HCT116 (cell line): ENCODE measurements at regions not wholly inside any gene's neighbourhood (a gene's known extent, or its start where the extent isn't known, plus 50 kb on each side); places are given as distances from the start of the nearest gene placed in this dataset.

Experiments used
- ATAC-seq: fragments of 200-7000 bp; cut with Tn5 transposase; 2 replicates; pipeline ENCODE4 v1.9.1; 2020; ENCODE audit warnings: mild to moderate bottlenecking, moderate library complexity
- BruUV-seq: library from RNA; stranded (reverse); fragments of 400-500 nt; replicated peaks from 2 replicates; lab custom pipeline; 2021; lab: Mats Ljungman, UMichigan
- CTCF ChIA-PET: fragments of 300-600 bp; sonication (Branson Sonifier 250); formaldehyde crosslinking; loops from one replicate; lab custom pipeline; 2021; ENCODE audit warnings: antibody characterized with exemption; lab: Charles Lee
- POLR2A ChIA-PET: fragments of 300-600, 350-600 bp; sonication (Branson Sonifier 250); formaldehyde crosslinking; loops from one replicate; lab custom pipeline; 2021; ENCODE audit warnings: antibody characterized with exemption; lab: Charles Lee
- RAD21 ChIA-PET, 2 experiments: fragments of 300-600 bp; sonication (Branson Sonifier 250); formaldehyde crosslinking; loops; one replicate each; lab custom pipeline; 2023; ENCODE audit warnings: low total read pairs in 2 of 2; ENCODE audit not compliant: uncharacterized antibody in 2 of 2, unreplicated experiment in 2 of 2, low non-redundant PET in 1 of 2; lab: Charles Lee
- DNase-seq: peaks from one replicate; pipeline ENCODE4 v3.0.0-alpha.2; 2010; ENCODE audit warnings: low read depth, low spot score
- H2AFZ ChIP-seq: fragments of 200-600 bp; shearing (Covaris generic), sonication (generic); 2 replicates; pipeline ENCODE4 v1.6.1; 2017; ENCODE audit warnings: low read depth, mixed run types, mixed read lengths, antibody characterized with exemption, low read length; ENCODE audit not compliant: poor library complexity, severe bottlenecking
- H3K27ac ChIP-seq: 2 replicates; pipeline ENCODE4 v1.5.1; 2012; ENCODE audit warnings: low read depth, low read length
- H3K27me3 ChIP-seq: fragments of 200-600 bp; sonication (generic); 2 replicates; pipeline ENCODE4 v1.6.1; 2016; ENCODE audit warnings: mixed run types, low read length, mixed read lengths; ENCODE audit not compliant: insufficient read depth
- H3K36me3 ChIP-seq, 2 experiments: fragments of 200-500 bp in 1 of 2; fragments of 200-600 bp in 1 of 2; sonication (Bioruptor generic) in 1 of 2; sonication (generic) in 1 of 2; 2 replicates each; pipeline versions ENCODE4 v1.5.1 to v1.6.1; 2014 to 2016; ENCODE audit warnings: low read length in 2 of 2, inconsistent platforms in 1 of 2, mixed read lengths in 1 of 2, mixed run types in 1 of 2; ENCODE audit not compliant: insufficient read depth in 2 of 2, control insufficient read depth in 1 of 2
- H3K4me1 ChIP-seq, 2 experiments: fragments of 200-600 bp in 1 of 2; sonication (generic) in 1 of 2; 2 replicates each; pipeline versions ENCODE4 v1.5.1 to v1.6.1; 2012 to 2017; ENCODE audit warnings: low read length in 2 of 2, inconsistent platforms in 1 of 2, mild to moderate bottlenecking in 1 of 2, mixed read lengths in 1 of 2, mixed run types in 1 of 2, moderate library complexity in 1 of 2; ENCODE audit not compliant: insufficient read depth in 2 of 2, control insufficient read depth in 1 of 2
- H3K4me2 ChIP-seq: fragments of 200-600 bp; sonication (generic); 2 replicates; pipeline ENCODE4 v1.6.1; 2017; ENCODE audit warnings: mixed run types, low read length, mixed read lengths
- H3K4me3 ChIP-seq, 2 experiments: fragments of 200-600 bp in 1 of 2; sonication (generic) in 1 of 2; replicated peaks in 1 of 2; 2 replicates each; pipeline ENCODE4 v1.5.1; 2011 to 2016; ENCODE audit warnings: low read length in 2 of 2, control low read depth in 1 of 2, low read depth in 1 of 2, mild to moderate bottlenecking in 1 of 2, mixed read lengths in 1 of 2, mixed run types in 1 of 2
- H3K79me2 ChIP-seq: fragments of 200-600 bp; sonication (generic); 2 replicates; pipeline ENCODE4 v1.6.1; 2017; ENCODE audit warnings: mild to moderate bottlenecking, mixed run types, low read length, moderate library complexity, mixed read lengths; ENCODE audit not compliant: insufficient read depth
- H3K9ac ChIP-seq: fragments of 200-600 bp; sonication (generic); 2 replicates; pipeline ENCODE4 v1.6.1; 2016; ENCODE audit warnings: low read length, mixed read lengths
- H3K9me2 ChIP-seq: fragments of 200-600 bp; sonication (generic), shearing (Covaris generic); 2 replicates; pipeline ENCODE4 v1.6.1; 2017; ENCODE audit warnings: mixed run types, mild to moderate bottlenecking, moderate library complexity; ENCODE audit not compliant: insufficient read depth
- H3K9me3 ChIP-seq, 2 experiments: fragments of 200-500 bp in 1 of 2; fragments of 200-600 bp in 1 of 2; sonication (Bioruptor generic) in 1 of 2; sonication (generic) in 1 of 2; 2 replicates each; pipeline ENCODE4 v1.6.1; 2014 to 2017; ENCODE audit warnings: low read length in 2 of 2, mixed read lengths in 2 of 2, inconsistent platforms in 1 of 2, low read depth in 1 of 2, mild to moderate bottlenecking in 1 of 2, mixed run types in 1 of 2, moderate library complexity in 1 of 2; ENCODE audit not compliant: control insufficient read depth in 1 of 2, insufficient read depth in 1 of 2
- H4K20me1 ChIP-seq: fragments of 200-600 bp; sonication (generic), shearing (Covaris generic); 2 replicates; pipeline ENCODE4 v1.6.1; 2017; ENCODE audit warnings: mixed run types, mild to moderate bottlenecking, moderate library complexity; ENCODE audit not compliant: insufficient read depth
- CEBPB ChIP-seq: IDR thresholded peaks from 2 replicates; pipeline ENCODE4 v1.6.1; 2012; ENCODE audit warnings: low read depth
- EGR1 ChIP-seq: IDR thresholded peaks from 2 replicates; pipeline ENCODE4 v1.6.1; 2012; ENCODE audit warnings: low read depth
- EZH2 ChIP-seq: fragments of 200-600 bp; sonication (generic); IDR thresholded peaks from 2 replicates; pipeline ENCODE4 v1.6.1; 2017; ENCODE audit warnings: antibody characterized with exemption, mixed run types
- FOSL1 ChIP-seq: IDR thresholded peaks from 2 replicates; pipeline ENCODE4 v1.6.1; 2012; ENCODE audit warnings: low read depth
- SIN3A ChIP-seq: IDR thresholded peaks from 2 replicates; pipeline ENCODE4 v1.6.1; 2012; ENCODE audit warnings: low read depth
- SRF ChIP-seq: IDR thresholded peaks from 2 replicates; pipeline ENCODE4 v1.6.1; 2012; ENCODE audit warnings: low read depth
- ZNF274 ChIP-seq: fragments of 200-500 bp; sonication (Bioruptor generic); IDR thresholded peaks from 2 replicates; pipeline ENCODE4 v1.6.1; 2014; ENCODE audit warnings: mild to moderate bottlenecking, low read depth, low read length, inconsistent platforms
- intact Hi-C: fragments of 100-400 bp; cut with micrococcal nuclease; formaldehyde crosslinking; loops from 2 replicates; pipeline ENCODE4 v1.10.0; 2022

DNA sequence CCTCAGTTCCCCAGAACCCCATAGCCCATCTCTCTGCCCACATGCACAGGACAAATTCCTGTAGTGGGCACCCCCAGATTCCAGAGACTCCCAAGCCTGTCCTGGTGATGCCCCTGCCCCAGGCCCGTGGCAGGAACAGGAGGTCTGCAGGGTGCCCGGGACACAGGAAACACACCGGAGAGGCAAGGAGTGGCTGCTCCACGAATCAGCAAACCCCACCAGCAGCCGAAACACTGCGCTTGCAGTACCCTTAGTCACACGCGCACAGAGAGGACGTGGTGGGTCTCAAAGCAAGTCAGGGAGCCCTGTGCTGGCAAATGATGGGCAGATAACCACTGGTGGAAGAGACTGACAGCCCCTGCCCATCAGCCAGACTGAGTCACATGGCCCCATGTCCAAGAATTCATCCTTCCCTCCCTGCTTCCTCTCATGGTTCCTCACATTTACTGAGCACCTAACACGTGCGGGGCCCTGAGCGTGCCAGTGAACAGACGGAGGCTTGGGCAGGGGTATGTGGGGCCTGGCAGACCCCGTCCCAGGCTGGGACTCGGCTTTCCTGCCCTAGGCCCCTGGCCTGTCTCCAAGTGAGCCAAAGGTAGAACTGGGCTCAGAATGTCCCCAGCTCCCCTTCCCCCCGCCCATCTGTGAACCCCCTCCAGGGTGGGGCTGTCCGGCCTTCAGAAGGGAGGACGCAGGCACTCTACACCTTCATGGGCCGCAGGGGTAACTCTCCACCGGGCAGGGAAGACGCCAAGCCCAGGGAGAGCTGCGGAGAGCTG lies 130.4 kb upstream of the IQSEC1 start:
- Histone ChIP-seq H3K27ac (no peak overlapping the region), H3K4me1 (no peaks in the 10 kb centered on the region), H3K27me3 (peaks cover 6% of the 10 kb centered on the region; the same call in 1 of the 2 replicates), H4K20me1 (no peaks in the 10 kb centered on the region), H3K4me3 (no peak overlapping the region), H2AFZ (no peak overlapping the region), H3K9ac (no peak overlapping the region), H3K79me2 (no peaks in the 10 kb centered on the region), H3K36me3 (no peaks in the 10 kb centered on the region), H3K9me2 (no peaks in the 10 kb centered on the region), H3K4me2 (no peak overlapping the region), H3K9me3 (no peaks in the 10 kb centered on the region)
- no TSS peak for BruUV-seq
- CTCF ChIA-PET, result no interaction called here
- no peak for ATAC-seq
- no peak for TF ChIP-seq FOSL1
- TF ChIP-seq SIN3A, result no peak
- RAD21 ChIA-PET, result no interaction called here
- POLR2A ChIA-PET, result no interaction called here
- intact Hi-C loops, result no loop called here
- DNase-seq, result no peak

GRCh38 chr3:13202744-13203397 lies 129.6 kb upstream of the IQSEC1 start:
- Histone ChIP-seq H3K9me2 (no peaks in the 10 kb centered on the region), H3K27ac (no peak overlapping the region), H3K79me2 (no peaks in the 10 kb centered on the region), H3K36me3 (no peaks in the 10 kb centered on the region), H3K27me3 (peaks cover 6% of the 10 kb centered on the region; the same call in 1 of the 2 replicates), H3K9me3 (no peaks in the 10 kb centered on the region), H3K4me2 (no peak overlapping the region), H3K4me3 (no peak overlapping the region), H3K9ac (no peak overlapping the region), H2AFZ (no peak overlapping the region), H3K4me1 (no peaks in the 10 kb centered on the region), H4K20me1 (no peaks in the 10 kb centered on the region)
- ChIA-PET RAD21 (no interaction called here), POLR2A (no interaction called here), CTCF (no interaction called here)
- DNase-seq (no peak), ATAC-seq (no peak)
- BruUV-seq, result no TSS peak
- intact Hi-C loops, result no loop called here
- TF ChIP-seq SRF (no peak), EZH2 (no peak), ZNF274 (no peak), CEBPB (no peak), EGR1 (no peak)
